HG03342 (cell line): ENCODE measurements at regions not wholly inside any gene's neighbourhood (a gene's known extent, or its start where the extent isn't known, plus 50 kb on each side); places are given as distances from the start of the nearest gene placed in this dataset.
"Not testable (repeated sequence)": the region's sequence is repeated elsewhere in the genome, so short reads cannot be mapped to it uniquely, and the experiment has no call there.

Experiments
- ATAC-seq: cut with Tn5 transposase; IDR thresholded peaks from one replicate; pipeline ENCODE4 v1.9.1; 2021; ENCODE audit warnings: mild to moderate bottlenecking, moderate library complexity; ENCODE audit not compliant: unreplicated experiment

DNA sequence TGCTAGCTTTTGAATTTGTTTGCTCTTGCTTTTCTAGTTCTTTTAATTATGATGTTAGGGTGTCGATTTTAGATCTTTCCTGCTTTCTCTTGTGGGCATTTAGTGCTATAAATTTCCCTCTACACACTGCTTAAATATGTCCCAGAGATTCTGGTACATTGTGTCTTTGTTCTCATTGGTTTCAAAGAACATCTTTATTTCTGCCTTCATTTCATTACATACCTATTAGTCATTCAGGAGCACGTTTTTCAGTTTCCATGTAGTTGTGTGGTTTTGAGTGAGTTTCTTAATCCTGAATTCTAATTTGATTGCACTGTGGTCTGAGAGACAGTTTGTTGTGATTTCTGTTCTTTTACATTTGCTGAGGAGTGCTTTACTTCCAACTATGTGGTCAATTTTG, 51.2 kb upstream of the MB21D2 start:
- not testable (repeated sequence) for ATAC-seq

DNA sequence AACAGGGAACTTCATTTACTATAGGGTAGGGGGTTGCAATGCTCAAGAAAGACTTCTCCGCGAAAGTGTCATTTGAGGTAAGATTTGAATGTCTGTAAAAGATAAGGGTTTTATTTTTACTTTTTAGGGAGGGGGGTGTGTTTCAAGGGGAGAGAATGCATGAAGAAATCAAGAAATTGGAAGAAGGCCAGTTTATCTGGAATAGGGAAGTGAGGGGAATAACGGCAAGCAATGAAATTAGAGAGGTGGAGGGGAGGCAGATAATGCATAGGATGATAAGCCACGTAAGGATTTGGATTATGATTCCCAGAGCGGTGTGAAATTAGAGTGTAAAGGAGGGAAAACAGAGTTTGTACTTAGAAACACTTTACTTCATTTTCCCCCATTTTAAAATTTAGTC, 63.0 kb upstream of the MB21D2 start:
- ATAC-seq = no peak

DNA sequence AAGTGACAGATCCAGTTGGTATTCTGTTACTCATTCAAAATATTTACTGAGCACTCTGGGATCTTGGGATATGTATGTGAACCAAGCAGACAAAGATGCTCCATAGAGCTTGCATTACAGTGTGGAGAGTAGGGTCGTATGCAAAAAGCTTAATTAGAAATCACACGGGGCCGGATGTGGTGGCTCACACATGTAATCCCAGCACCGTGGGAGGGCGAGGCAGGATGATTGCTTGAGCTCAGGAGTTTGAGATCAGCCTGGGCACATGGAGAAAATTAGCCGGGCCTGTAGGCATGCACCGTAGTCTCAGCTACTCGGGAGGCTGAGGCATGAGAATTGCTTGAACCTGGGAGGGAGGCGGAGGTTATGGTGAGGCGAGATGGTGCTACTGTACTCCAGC, 68.7 kb upstream of the MB21D2 start:
- ATAC-seq = no peak

GRCh38 chr3:192991356-192991755, 73.7 kb upstream of the MB21D2 start:
- no peak for ATAC-seq

DNA sequence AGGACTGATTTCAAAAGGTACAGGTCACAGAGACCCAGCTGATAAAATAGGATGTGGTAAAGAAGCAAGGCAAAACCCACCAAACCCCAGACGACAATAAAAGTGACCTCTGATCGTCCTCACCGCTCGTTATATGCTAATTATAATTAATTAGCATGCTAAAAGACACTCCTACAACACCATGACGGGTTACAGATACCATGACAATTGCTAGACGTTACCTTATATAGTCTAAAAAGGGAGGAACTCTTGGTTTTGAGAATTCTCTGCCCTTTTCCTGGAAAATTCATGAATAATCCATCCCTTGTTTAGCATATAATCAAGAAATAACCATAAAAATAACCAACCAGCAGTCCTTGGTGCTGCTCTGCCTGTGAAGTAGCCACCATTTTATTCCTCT, 74.7 kb upstream of the MB21D2 start:
- ATAC-seq = no peak

DNA sequence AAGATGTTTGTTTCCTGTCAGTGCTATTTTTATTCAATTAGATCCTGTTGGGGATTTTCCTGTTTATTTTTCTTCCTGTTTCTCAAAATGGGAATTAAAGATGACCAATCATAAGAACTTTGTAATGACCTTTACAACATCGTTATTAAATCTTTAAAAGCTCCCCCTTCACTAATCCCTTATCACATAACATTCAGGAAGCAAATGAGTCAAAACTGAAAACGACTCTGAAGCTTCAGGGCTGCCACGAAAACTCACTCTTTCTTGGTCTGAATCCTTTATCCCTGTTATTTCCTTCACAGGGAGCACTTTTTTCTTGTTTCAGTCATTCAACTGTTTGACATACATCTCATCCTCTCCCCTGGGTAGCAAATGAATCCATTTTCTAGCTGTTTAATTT, 75.8 kb upstream of the MB21D2 start:
- ATAC-seq = no peak

DNA sequence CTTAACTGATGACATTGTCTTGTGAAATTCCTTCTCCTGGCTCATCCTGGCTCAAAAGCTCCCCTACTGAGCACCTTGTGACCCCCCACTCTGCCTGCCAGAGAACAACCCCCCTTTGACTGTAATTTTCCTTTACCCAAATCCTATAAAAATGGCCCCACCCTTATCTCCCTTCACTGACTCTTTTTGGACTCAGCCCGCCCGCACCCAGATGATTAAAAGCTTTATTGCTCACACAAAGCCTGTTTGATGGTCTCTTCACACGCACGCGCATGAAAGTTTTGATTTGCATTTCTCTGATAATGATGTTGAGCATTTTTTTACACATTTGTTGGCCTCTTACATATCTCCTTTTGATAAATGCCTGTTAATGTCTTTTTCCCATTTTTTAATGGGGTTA, 83.5 kb upstream of the MB21D2 start:
- ATAC-seq = not testable (repeated sequence)

DNA sequence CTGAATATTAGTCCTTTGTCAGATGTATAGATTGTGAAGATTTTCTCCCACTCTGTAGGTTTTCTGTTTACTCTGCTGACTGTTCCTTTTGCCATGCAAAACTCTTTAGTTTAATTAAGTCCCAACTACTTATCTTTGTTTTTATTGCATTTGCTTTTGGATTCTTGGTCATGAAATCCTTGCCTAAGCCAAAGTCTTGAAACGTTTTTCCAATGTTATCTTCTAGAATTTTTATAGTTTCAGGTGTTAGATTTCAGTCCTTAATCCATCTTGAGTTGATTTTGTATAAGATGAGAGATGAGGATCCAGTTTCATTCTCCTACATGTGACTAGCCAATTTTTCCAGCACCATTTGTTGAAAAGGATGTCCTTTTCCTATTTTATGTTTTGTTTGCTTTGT, 86.0 kb upstream of the MB21D2 start:
- ATAC-seq = not testable (repeated sequence)

GRCh38 chr3:193008654-193009053, 91.0 kb upstream of the MB21D2 start:
- no peak for ATAC-seq

- no peak for ATAC-seq
Measured at GRCh38 chr3:193010191-193010590, 92.5 kb upstream of the MB21D2 start.

GRCh38 chr3:193011958-193012357, 94.3 kb upstream of the MB21D2 start:
- no peak for ATAC-seq

DNA sequence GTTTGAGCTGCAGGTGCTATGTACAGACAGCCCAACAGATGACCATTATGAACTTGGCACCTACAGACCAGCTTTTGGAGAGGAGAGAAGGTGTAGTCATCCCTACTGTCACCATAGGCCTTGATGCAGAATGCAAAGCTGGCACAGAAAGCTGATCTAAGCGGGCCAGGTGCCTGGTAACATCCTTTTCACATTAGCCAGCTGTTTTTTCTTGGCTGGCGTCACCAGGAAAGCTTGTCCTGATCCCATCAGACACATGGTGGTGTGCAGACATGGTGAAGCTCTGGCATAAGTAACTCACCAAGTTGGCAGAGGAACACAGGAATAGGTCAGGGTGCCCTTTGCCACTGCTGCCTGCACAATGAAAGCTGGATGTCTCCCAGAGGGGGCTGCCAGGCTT, 97.2 kb upstream of the MB21D2 start:
- no peak for ATAC-seq

DNA sequence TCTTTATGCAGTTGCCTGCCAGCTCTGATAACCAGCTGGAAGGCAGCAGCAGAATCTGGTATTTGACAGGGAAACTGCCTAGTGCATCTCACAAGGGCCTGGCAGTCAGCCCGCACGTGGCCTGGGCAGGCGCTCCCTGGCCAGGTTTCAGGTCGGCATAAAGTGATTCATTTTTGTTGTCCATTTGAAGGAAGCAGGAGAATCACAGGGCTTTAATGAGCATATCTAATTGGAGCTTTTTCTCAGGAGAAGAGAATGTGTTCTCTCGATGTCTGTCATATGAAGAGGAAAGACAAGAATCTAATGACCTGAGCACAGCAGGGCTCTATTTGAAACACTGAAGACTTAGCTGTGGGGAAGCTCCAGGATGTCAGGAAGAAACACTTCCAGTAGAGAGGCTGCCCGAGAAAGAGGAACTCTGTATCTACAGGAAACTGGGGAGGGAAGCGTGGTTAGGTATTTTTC, 98.8 kb upstream of the MB21D2 start:
- no peak for ATAC-seq

GRCh38 chr3:193021506-193022010, 103.9 kb upstream of the MB21D2 start:
- no peak for ATAC-seq

GRCh38 chr3:193023218-193023617, 105.6 kb upstream of the MB21D2 start:
- ATAC-seq = no peak

- no peak for ATAC-seq
Measured at GRCh38 chr3:193028258-193028657, 110.6 kb upstream of the MB21D2 start.

DNA sequence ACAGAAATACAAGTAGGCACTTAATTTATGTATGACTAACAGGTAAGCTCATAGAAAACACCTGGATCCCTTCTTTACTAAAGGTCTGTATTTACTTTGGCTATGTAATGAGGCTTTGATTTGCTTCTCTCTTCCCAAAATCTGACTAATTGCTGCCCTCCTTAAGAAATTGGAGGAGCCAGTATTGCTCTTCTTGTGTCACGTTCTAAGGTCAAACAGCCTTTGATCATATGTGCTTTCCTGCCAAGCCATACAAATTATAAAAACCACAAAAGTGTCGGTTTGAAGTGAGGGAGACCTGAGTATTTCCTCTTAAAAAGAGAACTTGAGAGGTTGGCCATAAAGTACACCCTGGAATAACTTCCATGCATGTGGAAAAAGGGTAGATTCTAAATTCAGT, 112.1 kb upstream of the MB21D2 start:
- ATAC-seq = no peak

GRCh38 chr3:193030276-193030675, 112.6 kb upstream of the MB21D2 start:
- ATAC-seq = no peak

DNA sequence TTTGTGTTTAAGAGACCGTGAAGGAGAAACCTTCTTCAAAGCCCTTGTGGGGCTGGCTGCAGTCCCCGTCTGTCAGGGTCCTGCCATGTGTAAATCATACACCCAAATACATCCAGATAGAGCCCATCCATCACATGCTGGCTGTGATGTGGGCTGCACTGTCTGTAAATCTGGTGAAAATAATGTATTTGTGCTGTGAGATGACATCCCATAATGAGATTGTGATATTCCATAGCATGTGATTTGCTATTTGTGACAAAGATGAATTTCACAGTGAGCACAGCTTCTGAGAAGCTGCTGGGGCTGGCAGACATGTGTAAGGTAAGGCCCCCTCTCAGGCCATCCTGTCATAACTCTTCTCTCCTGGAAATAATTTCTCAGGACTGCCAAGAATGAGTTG, 114.3 kb upstream of the MB21D2 start:
- ATAC-seq = no peak

DNA sequence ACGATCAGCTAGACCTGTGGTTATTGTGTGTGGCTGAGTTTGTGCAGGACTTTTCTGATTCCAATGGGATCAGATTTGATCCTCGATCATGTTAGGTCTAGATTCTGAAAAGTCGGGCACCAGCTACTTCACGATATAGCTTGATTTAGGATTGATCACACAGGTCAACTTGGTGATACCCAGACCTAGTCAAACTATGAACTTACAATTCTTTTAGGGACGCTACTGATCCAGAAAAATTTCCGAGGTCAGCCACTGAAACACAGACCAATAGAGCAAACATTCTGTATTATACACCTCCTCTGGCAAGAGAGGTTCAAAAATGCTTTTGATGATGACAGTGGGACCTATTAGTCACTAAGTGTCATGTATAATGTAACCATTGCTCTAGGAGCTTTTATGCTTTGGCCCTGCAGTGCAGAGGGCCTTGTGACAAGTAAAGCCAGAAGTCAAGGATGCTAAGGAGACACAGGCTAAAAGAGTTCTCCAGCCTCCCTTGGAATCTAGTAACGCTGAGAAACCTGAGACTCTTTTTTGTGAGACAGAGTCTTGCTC, 115.6 kb upstream of the MB21D2 start:
- no peak for ATAC-seq

DNA sequence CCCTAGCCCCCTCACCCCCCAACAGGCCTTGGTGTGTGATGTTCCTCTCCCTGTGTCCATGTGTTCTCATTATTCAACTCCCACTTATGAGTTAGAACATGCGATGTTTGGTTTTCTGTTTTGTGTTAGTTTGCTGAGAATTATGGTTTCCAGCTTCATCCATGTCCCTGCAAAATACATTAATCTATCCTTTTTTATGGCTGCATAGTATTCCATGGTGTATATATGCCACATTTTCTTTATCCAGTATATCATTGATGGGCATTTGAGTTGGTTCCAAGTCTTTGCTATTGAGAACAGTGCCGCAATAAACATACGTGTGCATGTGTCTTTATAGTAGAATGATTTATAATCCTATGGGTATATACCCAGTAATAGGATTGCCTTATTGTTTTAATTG, 120.2 kb upstream of the MB21D2 start:
- not testable (repeated sequence) for ATAC-seq

- no peak for ATAC-seq
Measured at GRCh38 chr3:193039058-193039457, 121.4 kb upstream of the MB21D2 start.
